ENCODE measurements at regions not wholly inside any gene's neighbourhood (a gene's known extent, or its start where the extent isn't known, plus 50 kb on each side); places are given as distances from the start of the nearest gene placed in this dataset.

- TF ChIP-seq CTCF (IDR thresholded peaks at IDR 0.05; ENCODE audit: insufficient read depth, low read depth, low read length, missing control alignments) = no peak
- no peak for DNase-seq (ENCODE audit: low read depth)
- no peak overlapping the region for H3K4me3 ChIP-seq (ENCODE audit: low read length)
These were observed 56.7 kb upstream of the FAM98A start for GRCh38 chr2:33655626-33656320.

- no peak for TF ChIP-seq CTCF (IDR thresholded peaks at IDR 0.05; ENCODE audit: insufficient read depth, low read depth, low read length, missing control alignments)
- no peak for DNase-seq (ENCODE audit: low read depth)
- H3K4me3 ChIP-seq (ENCODE audit: low read length) = no peak overlapping the region
These were observed 53.7 kb upstream of the FAM98A start for GRCh38 chr2:33652830-33653229.

GRCh38 chr2:33650171-33650570 lies 51.1 kb upstream of the FAM98A start:
- TF ChIP-seq CTCF (IDR thresholded peaks at IDR 0.05; ENCODE audit: insufficient read depth, low read depth, low read length, missing control alignments) = no peak
- no peak overlapping the region for H3K4me3 ChIP-seq (ENCODE audit: low read length)

More at GRCh38 chr2:33650171-33650570, 51.1 kb upstream of the FAM98A start:
- no peak for DNase-seq (ENCODE audit: low read depth)
